ENCODE measurements at regions not wholly inside any gene's neighbourhood (a gene's known extent, or its start where the extent isn't known, plus 50 kb on each side); places are given as distances from the start of the nearest gene placed in this dataset.
A peak's percentile ranks its signal among the peaks of the same experiment; 100 is the strongest.

DNA sequence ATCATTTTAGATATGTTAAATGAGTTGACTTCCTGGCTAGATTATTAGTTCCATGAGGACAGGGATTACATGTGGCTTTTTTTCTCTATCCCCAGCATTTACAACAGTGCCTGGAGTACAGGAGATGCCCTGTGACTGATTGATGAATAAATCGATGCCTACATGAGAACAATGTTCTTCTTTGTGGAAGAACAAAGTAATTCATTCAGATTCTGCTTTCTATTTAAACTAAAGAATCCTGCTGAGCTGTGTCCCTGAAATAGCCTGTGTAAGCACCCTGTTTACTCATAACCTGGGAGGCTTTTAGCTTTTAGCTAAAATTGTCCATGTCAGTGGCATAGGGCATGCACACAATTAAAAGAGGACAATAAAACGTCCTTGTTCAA is 125.1 kb upstream of the BTBD3 start (continued):
- TF ChIP-seq ETV5 (CRISPR knock-in tag; IDR thresholded peaks at IDR 0.05; ENCODE audit: borderline replicate concordance) (peak; percentile 31; the same call in 1 of the 2 replicates), RCOR2 (CRISPR knock-in tag; IDR thresholded peaks at IDR 0.05) (peak; percentile 70; the same call in 1 of the 2 replicates), ZNF136 (CRISPR knock-in tag; IDR thresholded peaks at IDR 0.05; ENCODE audit: low read depth) (0 out of 2 replicates have a peak, but pooled peaks have one; percentile 40), FOSL2 (CRISPR knock-in tag; IDR thresholded peaks at IDR 0.05) (peak; percentile 22; the same call in 1 of the 2 replicates), FOXJ3 (CRISPR knock-in tag; IDR thresholded peaks at IDR 0.05; ENCODE audit: borderline replicate concordance) (peak; percentile 59; the same call in 1 of the 2 replicates), ZNF292 (CRISPR knock-in tag; IDR thresholded peaks at IDR 0.05; ENCODE audit: borderline replicate concordance, low read depth) (peak; percentile 52; the same call in 1 of the 2 replicates), KDM1A (CRISPR knock-in tag; IDR thresholded peaks at IDR 0.05) (0 out of 2 replicates have a peak, but pooled peaks have one; percentile 11), SALL1 (CRISPR knock-in tag; IDR thresholded peaks at IDR 0.05) (peak; percentile 31; the same call in 1 of the 2 replicates), NFKBIZ (CRISPR knock-in tag; IDR thresholded peaks at IDR 0.05) (0 out of 2 replicates have a peak, but pooled peaks have one; percentile 54), ZNF205 (CRISPR knock-in tag; IDR thresholded peaks at IDR 0.05) (0 out of 2 replicates have a peak, but pooled peaks have one; percentile 16), ZFAT (CRISPR knock-in tag; conservative IDR thresholded peaks at IDR 0.05) (0 out of 2 replicates have a peak, but pooled peaks have one; percentile 27), ZNF589 (CRISPR knock-in tag; conservative IDR thresholded peaks at IDR 0.05) (no peak), MBD4 (IDR thresholded peaks at IDR 0.05; ENCODE audit: borderline replicate concordance, low read length) (0 out of 2 replicates have a peak, but pooled peaks have one; percentile 31), HMG20A (CRISPR knock-in tag; IDR thresholded peaks at IDR 0.05; ENCODE audit: borderline replicate concordance) (peak; percentile 60; the same call in 1 of the 2 replicates), PHF21A (CRISPR knock-in tag; IDR thresholded peaks at IDR 0.05) (0 out of 2 replicates have a peak, but pooled peaks have one; percentile 43), HDAC2 (CRISPR knock-in tag; IDR thresholded peaks at IDR 0.05) (peak; percentile 49; the same call in 1 of the 2 replicates), NCOA2 (CRISPR knock-in tag; IDR thresholded peaks at IDR 0.05) (peak; percentile 71), SP140L (CRISPR knock-in tag; IDR thresholded peaks at IDR 0.05; ENCODE audit: borderline replicate concordance) (no peak), SOX6 (IDR thresholded peaks at IDR 0.05) (no peak), SOX6 (CRISPR knock-in tag; IDR thresholded peaks at IDR 0.05) (peak; percentile 91), ZSCAN9 (CRISPR knock-in tag; IDR thresholded peaks at IDR 0.05; ENCODE audit: borderline replicate concordance) (no peak), YY1 (IDR thresholded peaks at IDR 0.05; ENCODE audit: insufficient read depth, insufficient replicate concordance, low read depth, low read length) (no peak), MAFK (conservative IDR thresholded peaks at IDR 0.05 in 1 of 2, IDR thresholded peaks at IDR 0.05 in 1 of 2; ENCODE audit: low read length in 2 of 2) (peak in 1 of 2 experiments; percentile 45; a peak in 3 of 4 replicates), ONECUT2 (CRISPR knock-in tag; IDR thresholded peaks at IDR 0.05) (peak; percentile 82)
- TF ChIP-seq, protein P1, sequence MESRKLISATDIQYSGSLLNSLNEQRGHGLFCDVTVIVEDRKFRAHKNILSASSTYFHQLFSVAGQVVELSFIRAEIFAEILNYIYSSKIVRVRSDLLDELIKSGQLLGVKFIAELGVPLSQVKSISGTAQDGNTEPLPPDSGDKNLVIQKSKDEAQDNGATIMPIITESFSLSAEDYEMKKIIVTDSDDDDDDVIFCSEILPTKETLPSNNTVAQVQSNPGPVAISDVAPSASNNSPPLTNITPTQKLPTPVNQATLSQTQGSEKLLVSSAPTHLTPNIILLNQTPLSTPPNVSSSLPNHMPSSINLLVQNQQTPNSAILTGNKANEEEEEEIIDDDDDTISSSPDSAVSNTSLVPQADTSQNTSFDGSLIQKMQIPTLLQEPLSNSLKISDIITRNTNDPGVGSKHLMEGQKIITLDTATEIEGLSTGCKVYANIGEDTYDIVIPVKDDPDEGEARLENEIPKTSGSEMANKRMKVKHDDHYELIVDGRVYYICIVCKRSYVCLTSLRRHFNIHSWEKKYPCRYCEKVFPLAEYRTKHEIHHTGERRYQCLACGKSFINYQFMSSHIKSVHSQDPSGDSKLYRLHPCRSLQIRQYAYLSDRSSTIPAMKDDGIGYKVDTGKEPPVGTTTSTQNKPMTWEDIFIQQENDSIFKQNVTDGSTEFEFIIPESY (CRISPR knock-in tag; IDR thresholded peaks at IDR 0.05): no peak
- TF ChIP-seq, protein P2, sequence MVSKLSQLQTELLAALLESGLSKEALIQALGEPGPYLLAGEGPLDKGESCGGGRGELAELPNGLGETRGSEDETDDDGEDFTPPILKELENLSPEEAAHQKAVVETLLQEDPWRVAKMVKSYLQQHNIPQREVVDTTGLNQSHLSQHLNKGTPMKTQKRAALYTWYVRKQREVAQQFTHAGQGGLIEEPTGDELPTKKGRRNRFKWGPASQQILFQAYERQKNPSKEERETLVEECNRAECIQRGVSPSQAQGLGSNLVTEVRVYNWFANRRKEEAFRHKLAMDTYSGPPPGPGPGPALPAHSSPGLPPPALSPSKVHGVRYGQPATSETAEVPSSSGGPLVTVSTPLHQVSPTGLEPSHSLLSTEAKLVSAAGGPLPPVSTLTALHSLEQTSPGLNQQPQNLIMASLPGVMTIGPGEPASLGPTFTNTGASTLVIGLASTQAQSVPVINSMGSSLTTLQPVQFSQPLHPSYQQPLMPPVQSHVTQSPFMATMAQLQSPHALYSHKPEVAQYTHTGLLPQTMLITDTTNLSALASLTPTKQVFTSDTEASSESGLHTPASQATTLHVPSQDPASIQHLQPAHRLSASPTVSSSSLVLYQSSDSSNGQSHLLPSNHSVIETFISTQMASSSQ (IDR thresholded peaks at IDR 0.05; ENCODE audit: low read depth): peak; percentile 64; the same call in 1 of the 2 replicates
- TF ChIP-seq, protein P2 (CRISPR knock-in tag; IDR thresholded peaks at IDR 0.05; ENCODE audit: borderline replicate concordance): no peak; the same call in 1 of the 2 replicates
